ENCODE measurements at regions not wholly inside any gene's neighbourhood (a gene's known extent, or its start where the extent isn't known, plus 50 kb on each side); places are given as distances from the start of the nearest gene placed in this dataset.

- Histone ChIP-seq H3K27ac (ENCODE audit: low read length) (no peak overlapping the region), H2AFZ (ENCODE audit: low read depth, low read length) (no peak overlapping the region), H3K9ac (ENCODE audit: low read length) (no peak overlapping the region), H3K4me3 (ENCODE audit: low read length) (no peak overlapping the region), H3K9me3 (ENCODE audit: insufficient read depth, low read length) (no peaks in the 10 kb centered on the region), H3K79me2 (ENCODE audit: low read length) (no peaks in the 10 kb centered on the region), H4K20me1 (ENCODE audit: insufficient read depth, low read length) (no peaks in the 10 kb centered on the region), H3K27me3 (ENCODE audit: low read depth, low read length) (no peaks in the 10 kb centered on the region), H3K4me1 (ENCODE audit: low read length) (peaks cover 12% of the 10 kb centered on the region), H3K36me3 (replicated peaks; ENCODE audit: low read depth, low read length) (no peaks in the 10 kb centered on the region), H3K4me2 (ENCODE audit: low read length) (no peak overlapping the region)
- TF ChIP-seq CTCF (IDR thresholded peaks at IDR 0.05; ENCODE audit: low read depth, low read length) = peak; percentile 39
- no peak for TF ChIP-seq EZH2phosphoT487 (IDR thresholded peaks at IDR 0.05; ENCODE audit: low read depth)
These were observed 273.9 kb downstream of the MBD2 start for GRCh38 chr18:53950545-53950944.

- no peaks in the 10 kb centered on the region for H3K27me3 ChIP-seq (ENCODE audit: low read depth, low read length)
These were observed 275.5 kb downstream of the MBD2 start for GRCh38 chr18:53948991-53949390.

GRCh38 chr18:53947092-53947640 is 277.3 kb downstream of the MBD2 start:
- Histone ChIP-seq H3K4me3 (ENCODE audit: low read length) (no peak overlapping the region), H3K27me3 (ENCODE audit: low read depth, low read length) (no peaks in the 10 kb centered on the region), H2AFZ (ENCODE audit: low read depth, low read length) (no peak overlapping the region), H3K27ac (ENCODE audit: low read length) (no peak overlapping the region), H3K9ac (ENCODE audit: low read length) (no peak overlapping the region), H3K79me2 (ENCODE audit: low read length) (no peaks in the 10 kb centered on the region), H4K20me1 (ENCODE audit: insufficient read depth, low read length) (no peaks in the 10 kb centered on the region), H3K9me3 (ENCODE audit: insufficient read depth, low read length) (peaks cover 3% of the 10 kb centered on the region; the same call in 1 of the 2 replicates), H3K36me3 (replicated peaks; ENCODE audit: low read depth, low read length) (no peaks in the 10 kb centered on the region), H3K4me2 (ENCODE audit: low read length) (no peak overlapping the region), H3K4me1 (ENCODE audit: low read length) (peaks cover 9% of the 10 kb centered on the region)
- no peak for TF ChIP-seq EZH2phosphoT487 (IDR thresholded peaks at IDR 0.05; ENCODE audit: low read depth)
- TF ChIP-seq CTCF (IDR thresholded peaks at IDR 0.05; ENCODE audit: low read depth, low read length) = no peak

More at GRCh38 chr18:53948991-53949390, 275.5 kb downstream of the MBD2 start:
- H3K9me3 ChIP-seq (ENCODE audit: insufficient read depth, low read length) = no peaks in the 10 kb centered on the region
- no peak overlapping the region for H3K27ac ChIP-seq (ENCODE audit: low read length)
- H2AFZ ChIP-seq (ENCODE audit: low read depth, low read length) = no peak overlapping the region
- H3K4me2 ChIP-seq (ENCODE audit: low read length) = no peak overlapping the region
- TF ChIP-seq EZH2phosphoT487 (IDR thresholded peaks at IDR 0.05; ENCODE audit: low read depth) (no peak), CTCF (IDR thresholded peaks at IDR 0.05; ENCODE audit: low read depth, low read length) (no peak)
- peaks cover 12% of the 10 kb centered on the region for H3K4me1 ChIP-seq (ENCODE audit: low read length)
- no peak overlapping the region for H3K4me3 ChIP-seq (ENCODE audit: low read length)
- H3K36me3 ChIP-seq (replicated peaks; ENCODE audit: low read depth, low read length) = no peaks in the 10 kb centered on the region
- no peaks in the 10 kb centered on the region for H3K79me2 ChIP-seq (ENCODE audit: low read length)
- H3K9ac ChIP-seq (ENCODE audit: low read length) = no peak overlapping the region
- H4K20me1 ChIP-seq (ENCODE audit: insufficient read depth, low read length) = no peaks in the 10 kb centered on the region

- Histone ChIP-seq H2AFZ (ENCODE audit: low read depth, low read length) (no peak overlapping the region), H3K4me3 (ENCODE audit: low read length) (no peak overlapping the region), H3K36me3 (replicated peaks; ENCODE audit: low read depth, low read length) (no peaks in the 10 kb centered on the region), H4K20me1 (ENCODE audit: insufficient read depth, low read length) (no peaks in the 10 kb centered on the region), H3K4me1 (ENCODE audit: low read length) (peaks cover 9% of the 10 kb centered on the region), H3K9ac (ENCODE audit: low read length) (no peak overlapping the region), H3K79me2 (ENCODE audit: low read length) (no peaks in the 10 kb centered on the region), H3K4me2 (ENCODE audit: low read length) (no peak overlapping the region), H3K27me3 (ENCODE audit: low read depth, low read length) (no peaks in the 10 kb centered on the region), H3K9me3 (ENCODE audit: insufficient read depth, low read length) (peaks cover 9% of the 10 kb centered on the region), H3K27ac (ENCODE audit: low read length) (no peak overlapping the region)
- TF ChIP-seq EZH2phosphoT487 (IDR thresholded peaks at IDR 0.05; ENCODE audit: low read depth) (no peak), CTCF (IDR thresholded peaks at IDR 0.05; ENCODE audit: low read depth, low read length) (no peak)
These were observed 277.9 kb downstream of the MBD2 start for GRCh38 chr18:53946594-53946993.
